Activated CD4-positive, alpha-beta T cell treated with anti-CD3 and anti-CD28 coated beads, Interleukin-2, amount 10 ng/mL, durations not matched to agents 24 days and 14 days (primary cell): ENCODE measurements at regions not wholly inside any gene's neighbourhood (a gene's known extent, or its start where the extent isn't known, plus 50 kb on each side); places are given as distances from the start of the nearest gene placed in this dataset.
"Not testable (repeated sequence)": the region's sequence is repeated elsewhere in the genome, so short reads cannot be mapped to it uniquely, and the experiment has no call there.

Experiments used
- DNase-seq: peaks from one replicate; pipeline ENCODE4 v3.0.0; 2022
- H3K27ac Mint-ChIP-seq: one replicate; pipeline ENCODE4 v1.8.0; 2022; ENCODE audit warnings: mild to moderate bottlenecking, mixed read lengths
- H3K27me3 Mint-ChIP-seq: one replicate; pipeline ENCODE4 v1.8.0; 2022; ENCODE audit warnings: mixed read lengths
- H3K36me3 Mint-ChIP-seq: one replicate; pipeline ENCODE4 v1.8.0; 2022; ENCODE audit warnings: low read depth, mild to moderate bottlenecking, mixed read lengths
- H3K4me1 Mint-ChIP-seq: one replicate; pipeline ENCODE4 v1.8.0; 2021; ENCODE audit warnings: mixed read lengths
- H3K4me3 Mint-ChIP-seq: one replicate; pipeline ENCODE4 v1.8.0; 2022; ENCODE audit warnings: mild to moderate bottlenecking, moderate library complexity, mixed read lengths
- H3K9me3 Mint-ChIP-seq: one replicate; pipeline ENCODE4 v1.8.0; 2021; ENCODE audit warnings: mixed read lengths
- intact Hi-C: fragments of 100-400 bp; cut with micrococcal nuclease; formaldehyde crosslinking; loops from one replicate; pipeline ENCODE4 v1.15.1; 2023

DNA sequence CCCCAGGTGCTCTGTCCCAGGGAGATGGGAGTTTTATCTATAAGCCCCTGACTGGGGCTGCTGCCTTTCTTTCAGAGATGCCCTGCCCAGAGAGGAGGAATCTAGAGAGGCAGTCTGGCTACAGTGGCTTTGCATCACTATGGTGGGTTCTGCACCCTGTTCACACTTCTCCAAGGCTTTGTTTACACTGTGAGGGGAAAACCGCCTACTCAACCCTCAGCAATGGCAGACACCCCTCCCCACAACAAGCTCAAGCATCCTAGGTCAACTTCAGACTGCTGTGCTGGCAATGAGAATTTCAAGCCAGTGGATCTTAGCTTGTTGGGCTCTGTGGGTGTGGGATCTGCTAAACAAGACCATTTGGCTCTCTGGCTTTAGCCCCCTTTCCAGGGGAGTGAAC, 204.4 kb upstream of the THRB start:
- intact Hi-C loops, H3K36me3 Mint-ChIP-seq, H3K4me1 Mint-ChIP-seq, DNase-seq, H3K27me3 Mint-ChIP-seq, H3K27ac Mint-ChIP-seq, H3K9me3 Mint-ChIP-seq, H3K4me3 Mint-ChIP-seq: not testable (repeated sequence)

- H3K36me3 Mint-ChIP-seq: no peaks in the 10 kb centered on the region
- H3K9me3 Mint-ChIP-seq: no peaks in the 10 kb centered on the region
- no peaks in the 10 kb centered on the region for H3K27me3 Mint-ChIP-seq
- H3K27ac Mint-ChIP-seq: no peak overlapping the region
- no peaks in the 10 kb centered on the region for H3K4me1 Mint-ChIP-seq
- intact Hi-C loops: no loop called here
- no peak overlapping the region for H3K4me3 Mint-ChIP-seq
- no peak for DNase-seq
These were observed 209.8 kb upstream of the THRB start for GRCh38 chr3:24704496-24704895.

DNA sequence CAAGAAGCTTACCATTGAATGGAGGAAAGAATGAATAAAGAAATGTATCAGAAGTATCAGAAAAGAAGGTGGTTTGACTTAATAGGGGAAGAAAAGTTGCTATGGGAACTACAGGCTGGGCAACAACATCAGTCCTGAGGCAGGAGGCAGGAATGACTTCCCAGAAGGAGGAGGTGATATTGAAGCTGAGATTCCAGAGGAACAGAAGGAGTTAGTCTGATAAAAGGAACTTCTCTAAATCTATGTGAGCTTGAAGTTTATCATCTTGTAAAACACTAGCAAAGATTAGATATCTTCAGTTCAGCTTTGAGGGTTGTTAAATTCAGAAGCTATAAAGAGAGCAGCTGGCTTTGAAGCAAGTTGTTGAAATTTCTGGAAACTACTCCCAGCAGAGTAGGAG, 213.3 kb upstream of the THRB start:
- no peak for DNase-seq
- H3K9me3 Mint-ChIP-seq: no peaks in the 10 kb centered on the region
- intact Hi-C loops: no loop called here
- no peaks in the 10 kb centered on the region for H3K36me3 Mint-ChIP-seq
- no peak overlapping the region for H3K4me3 Mint-ChIP-seq
- H3K27ac Mint-ChIP-seq: no peak overlapping the region
- H3K4me1 Mint-ChIP-seq: no peaks in the 10 kb centered on the region
- no peaks in the 10 kb centered on the region for H3K27me3 Mint-ChIP-seq

GRCh38 chr3:24709956-24710355, 215.3 kb upstream of the THRB start:
- Mint-ChIP-seq H3K4me1 (no peaks in the 10 kb centered on the region), H3K36me3 (no peaks in the 10 kb centered on the region), H3K27me3 (no peaks in the 10 kb centered on the region), H3K9me3 (no peaks in the 10 kb centered on the region), H3K4me3 (no peak overlapping the region), H3K27ac (no peak overlapping the region)
- intact Hi-C loops: no loop called here
- no peak for DNase-seq

DNA sequence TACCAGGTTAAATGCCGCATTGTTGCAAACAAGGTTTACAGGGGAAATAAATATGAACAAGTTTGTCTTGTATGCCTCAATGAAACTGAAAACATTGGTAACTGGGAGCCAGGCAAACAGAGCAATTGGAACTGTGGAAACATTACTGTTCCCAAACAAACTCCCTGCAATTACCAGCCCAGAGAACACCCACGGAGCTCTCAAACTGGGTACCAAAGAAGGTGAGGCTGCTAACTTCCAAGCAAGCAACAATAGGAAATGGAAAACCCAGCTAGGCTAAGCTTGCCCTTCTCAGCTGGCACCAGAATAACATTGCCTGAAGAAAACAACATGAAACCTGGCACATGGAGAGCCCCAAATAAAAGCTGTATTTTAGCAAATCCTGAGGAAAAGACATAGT, 218.9 kb upstream of the THRB start:
- Mint-ChIP-seq H3K9me3 (no peaks in the 10 kb centered on the region), H3K27me3 (no peaks in the 10 kb centered on the region), H3K36me3 (no peaks in the 10 kb centered on the region), H3K4me1 (no peaks in the 10 kb centered on the region), H3K4me3 (no peak overlapping the region), H3K27ac (no peak overlapping the region)
- DNase-seq: no peak
- intact Hi-C loops: no loop called here

DNA sequence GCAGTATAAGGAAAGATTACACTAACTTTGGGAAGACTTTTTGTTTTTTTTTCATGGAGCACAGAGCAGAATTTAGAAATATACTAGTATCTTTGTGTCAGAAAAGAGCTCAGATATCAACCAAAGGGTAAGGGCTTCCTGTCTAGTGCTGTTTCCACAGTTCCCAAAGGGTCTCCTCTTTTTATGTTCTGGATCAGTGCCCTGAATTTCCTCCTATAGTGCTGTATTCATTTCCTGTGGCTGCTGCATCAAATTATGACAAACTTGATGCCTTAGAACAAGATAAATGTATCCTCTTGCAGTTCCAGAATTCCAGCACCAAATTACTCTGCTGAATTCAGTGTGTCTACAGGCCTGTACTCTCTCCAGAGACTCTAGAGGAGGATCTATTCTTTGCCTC, 219.8 kb upstream of the THRB start:
- H3K4me3 Mint-ChIP-seq: no peak overlapping the region
- H3K27me3 Mint-ChIP-seq: no peaks in the 10 kb centered on the region
- no peaks in the 10 kb centered on the region for H3K9me3 Mint-ChIP-seq
- intact Hi-C loops: no loop called here
- no peaks in the 10 kb centered on the region for H3K4me1 Mint-ChIP-seq
- DNase-seq: no peak
- no peak overlapping the region for H3K27ac Mint-ChIP-seq
- H3K36me3 Mint-ChIP-seq: no peaks in the 10 kb centered on the region

GRCh38 chr3:24715171-24715792, 220.6 kb upstream of the THRB start:
- no peak for DNase-seq

GRCh38 chr3:24722087-24722486, 227.4 kb upstream of the THRB start:
- H3K36me3 Mint-ChIP-seq: no peaks in the 10 kb centered on the region
- H3K27ac Mint-ChIP-seq: no peak overlapping the region
- no peaks in the 10 kb centered on the region for H3K9me3 Mint-ChIP-seq
- no peaks in the 10 kb centered on the region for H3K4me1 Mint-ChIP-seq
- intact Hi-C loops: no loop called here
- no peak for DNase-seq
- no peak overlapping the region for H3K4me3 Mint-ChIP-seq
- H3K27me3 Mint-ChIP-seq: no peaks in the 10 kb centered on the region

More at GRCh38 chr3:24715171-24715792, 220.6 kb upstream of the THRB start:
- Mint-ChIP-seq H3K9me3 (no peaks in the 10 kb centered on the region), H3K4me3 (no peak overlapping the region), H3K27ac (no peak overlapping the region), H3K27me3 (no peaks in the 10 kb centered on the region), H3K4me1 (no peaks in the 10 kb centered on the region), H3K36me3 (no peaks in the 10 kb centered on the region)
- intact Hi-C loops: no loop called here

DNA sequence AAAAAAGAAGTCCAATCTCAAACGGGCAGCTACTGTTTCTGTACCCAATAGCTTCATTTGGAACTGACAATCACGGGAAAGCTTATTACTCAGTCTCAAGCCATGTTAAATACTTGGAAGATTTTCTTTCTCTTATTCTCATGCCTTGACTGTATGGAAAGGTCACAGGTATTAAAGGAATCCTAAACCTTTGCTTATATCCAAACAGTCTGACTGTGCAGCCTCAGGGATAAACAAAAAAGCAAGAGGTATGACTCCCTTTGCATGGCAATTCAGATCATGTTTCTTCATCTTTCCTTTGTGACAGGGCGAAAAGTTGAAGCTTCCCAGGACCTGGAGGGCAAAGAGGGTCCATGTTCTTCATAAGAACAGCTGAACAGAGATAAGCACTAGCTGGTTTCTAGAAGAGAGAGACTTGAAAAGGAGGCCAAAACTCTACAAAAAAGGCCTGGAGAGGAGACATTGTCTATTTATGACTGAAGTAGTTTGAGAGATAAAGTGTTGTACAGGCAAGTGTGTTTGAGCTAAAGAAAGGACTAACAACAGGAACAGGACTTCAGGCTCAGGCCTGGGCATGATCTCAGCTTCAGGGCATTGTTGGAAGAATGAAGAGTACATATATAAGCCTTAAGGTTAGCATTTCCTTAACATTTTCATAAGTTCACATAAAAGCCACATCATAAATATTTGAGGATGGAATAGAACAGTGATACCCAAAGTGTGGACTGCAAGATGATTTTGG, 231.0 kb upstream of the THRB start:
- H3K36me3 Mint-ChIP-seq: no peaks in the 10 kb centered on the region
- H3K27me3 Mint-ChIP-seq: no peaks in the 10 kb centered on the region
- intact Hi-C loops: no loop called here
- no peak overlapping the region for H3K4me3 Mint-ChIP-seq
- DNase-seq: no peak
- H3K9me3 Mint-ChIP-seq: no peaks in the 10 kb centered on the region
- no peak overlapping the region for H3K27ac Mint-ChIP-seq
- no peaks in the 10 kb centered on the region for H3K4me1 Mint-ChIP-seq

- intact Hi-C loops: no loop called here
- Mint-ChIP-seq H3K9me3 (no peaks in the 10 kb centered on the region), H3K4me3 (no peak overlapping the region), H3K27me3 (no peaks in the 10 kb centered on the region), H3K4me1 (no peaks in the 10 kb centered on the region), H3K36me3 (no peaks in the 10 kb centered on the region), H3K27ac (no peak overlapping the region)
- DNase-seq: no peak
These were observed 231.8 kb upstream of the THRB start for GRCh38 chr3:24726423-24726822.

DNA sequence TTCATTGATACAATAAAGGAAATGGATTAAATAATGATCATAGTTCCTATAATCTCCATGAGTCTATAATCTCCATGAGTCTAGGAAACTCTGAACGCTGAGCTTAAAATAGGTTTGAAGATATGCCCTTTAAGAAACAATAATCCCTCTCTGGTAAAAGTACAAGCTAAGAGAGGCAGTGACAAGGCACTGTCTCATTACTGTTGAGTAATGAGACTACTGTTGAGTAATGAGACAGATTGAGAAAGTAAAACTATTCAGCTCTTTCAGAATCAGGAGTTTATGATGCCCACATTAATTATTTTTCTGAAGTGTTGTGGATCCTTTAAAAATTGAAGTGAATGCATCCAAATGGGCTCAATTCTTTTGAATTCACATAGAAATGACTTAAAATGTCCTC, 235.5 kb upstream of the THRB start:
- Mint-ChIP-seq H3K4me1 (no peaks in the 10 kb centered on the region), H3K9me3 (no peaks in the 10 kb centered on the region), H3K27me3 (no peaks in the 10 kb centered on the region), H3K27ac (no peak overlapping the region), H3K4me3 (no peak overlapping the region), H3K36me3 (no peaks in the 10 kb centered on the region)
- intact Hi-C loops: no loop called here
- no peak for DNase-seq

DNA sequence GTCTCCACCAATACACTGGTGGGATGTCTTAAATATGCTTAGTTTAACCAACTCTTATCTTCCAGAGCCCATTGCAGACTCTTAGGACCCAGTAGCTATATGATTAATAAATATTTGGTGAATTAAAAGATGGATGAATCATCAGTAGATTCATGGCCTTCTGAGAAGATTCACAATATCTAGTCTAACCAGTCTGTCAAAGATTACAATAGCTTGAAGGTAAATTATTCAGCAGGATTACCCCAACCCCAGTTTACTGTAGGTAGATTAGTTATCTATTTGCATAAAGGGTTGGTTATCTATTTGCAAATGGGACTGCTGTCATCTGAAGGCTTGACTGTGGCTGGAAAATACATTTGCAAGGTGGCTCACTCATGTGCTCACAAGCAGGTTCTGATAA, 239.4 kb upstream of the THRB start:
- no peak overlapping the region for H3K4me3 Mint-ChIP-seq
- intact Hi-C loops: no loop called here
- H3K4me1 Mint-ChIP-seq: no peaks in the 10 kb centered on the region
- H3K9me3 Mint-ChIP-seq: no peaks in the 10 kb centered on the region
- H3K27ac Mint-ChIP-seq: no peak overlapping the region
- no peak for DNase-seq
- H3K36me3 Mint-ChIP-seq: no peaks in the 10 kb centered on the region
- no peaks in the 10 kb centered on the region for H3K27me3 Mint-ChIP-seq

DNA sequence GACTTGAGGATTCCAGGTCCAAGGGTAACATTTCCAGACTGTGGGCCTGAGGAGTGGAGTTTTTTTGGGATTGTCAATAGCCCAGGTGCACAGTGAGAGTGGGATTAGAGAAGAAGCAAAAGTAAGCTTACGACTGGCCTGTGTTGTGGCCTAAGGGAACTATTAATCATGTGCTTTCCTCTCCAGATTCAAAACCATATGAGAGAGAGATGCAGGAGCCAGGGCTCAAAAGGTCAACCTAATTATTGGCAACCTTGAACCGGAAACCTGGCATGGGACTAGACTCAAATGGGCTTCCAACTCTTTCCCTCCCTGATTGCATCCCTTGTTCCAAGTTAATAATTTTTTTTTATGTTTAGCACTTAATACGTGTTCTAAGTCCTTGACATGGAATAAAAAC, 242.1 kb upstream of the THRB start:
- intact Hi-C loops: no loop called here
- no peaks in the 10 kb centered on the region for H3K27me3 Mint-ChIP-seq
- no peak overlapping the region for H3K27ac Mint-ChIP-seq
- H3K4me1 Mint-ChIP-seq: no peaks in the 10 kb centered on the region
- no peak overlapping the region for H3K4me3 Mint-ChIP-seq
- no peaks in the 10 kb centered on the region for H3K9me3 Mint-ChIP-seq
- DNase-seq: no peak
- H3K36me3 Mint-ChIP-seq: no peaks in the 10 kb centered on the region

- H3K9me3 Mint-ChIP-seq: no peaks in the 10 kb centered on the region
- no peaks in the 10 kb centered on the region for H3K27me3 Mint-ChIP-seq
- no peaks in the 10 kb centered on the region for H3K4me1 Mint-ChIP-seq
- no peak for DNase-seq
- no peaks in the 10 kb centered on the region for H3K36me3 Mint-ChIP-seq
- no peak overlapping the region for H3K27ac Mint-ChIP-seq
- intact Hi-C loops: no loop called here
- H3K4me3 Mint-ChIP-seq: no peak overlapping the region
These were observed 245.7 kb upstream of the THRB start for GRCh38 chr3:24740326-24740725.

GRCh38 chr3:24741506-24741905, 246.9 kb upstream of the THRB start:
- no peaks in the 10 kb centered on the region for H3K4me1 Mint-ChIP-seq
- H3K4me3 Mint-ChIP-seq: no peak overlapping the region
- no peak for DNase-seq
- no peak overlapping the region for H3K27ac Mint-ChIP-seq
- H3K9me3 Mint-ChIP-seq: no peaks in the 10 kb centered on the region
- H3K36me3 Mint-ChIP-seq: no peaks in the 10 kb centered on the region
- intact Hi-C loops: no loop called here
- no peaks in the 10 kb centered on the region for H3K27me3 Mint-ChIP-seq
